ENCODE measurements at regions not wholly inside any gene's neighbourhood (a gene's known extent, or its start where the extent isn't known, plus 50 kb on each side); places are given as distances from the start of the nearest gene placed in this dataset.

GRCh38 chr9:8114826-8115225 lies 315.2 kb upstream of the DMAC1 start:
- Mint-ChIP-seq H3K36me3 (ENCODE audit: insufficient read depth in 2 of 2) (peaks cover 0 to 3% of the 10 kb centered on the region in 2 donors), H3K9me3 (peaks cover 3% of the 10 kb centered on the region in 2 donors), H3K4me1 (ENCODE audit: low read depth) (peaks cover 28% of the 10 kb centered on the region), H3K27ac (peak overlapping the region; percentile 71), H3K4me3 (peak overlapping the region; percentile 41 to 71), H3K27me3 (ENCODE audit: low read depth) (peaks cover 6% of the 10 kb centered on the region)
- ATAC-seq (replicated peaks in 1 of 2), result peak; percentile 79 to 82
- peak; percentile 6 to 8 for DNase-seq

GRCh38 chr9:8106362-8106761 lies 306.8 kb upstream of the DMAC1 start:
- no peak for DNase-seq
- ATAC-seq (replicated peaks in 1 of 2), result no peak
- H3K4me3 Mint-ChIP-seq, result no peak overlapping the region
- H3K27ac Mint-ChIP-seq, result no peak overlapping the region
- H3K9me3 Mint-ChIP-seq, result peaks cover 3 to 6% of the 10 kb centered on the region in 2 donors
- H3K27me3 Mint-ChIP-seq (ENCODE audit: low read depth), result no peaks in the 10 kb centered on the region
- peaks cover 3 to 12% of the 10 kb centered on the region in 2 donors for H3K36me3 Mint-ChIP-seq (ENCODE audit: insufficient read depth in 2 of 2)
- H3K4me1 Mint-ChIP-seq (ENCODE audit: low read depth), result no peaks in the 10 kb centered on the region

GRCh38 chr9:8101607-8102006 lies 302.0 kb upstream of the DMAC1 start:
- peaks cover 5 to 11% of the 10 kb centered on the region in 2 donors for H3K36me3 Mint-ChIP-seq (ENCODE audit: insufficient read depth in 2 of 2)
- no peaks in the 10 kb centered on the region for H3K4me1 Mint-ChIP-seq (ENCODE audit: low read depth)
- DNase-seq (no peak), ATAC-seq (replicated peaks in 1 of 2) (no peak)
- H3K9me3 Mint-ChIP-seq, result peaks cover 10 to 15% of the 10 kb centered on the region in 2 donors
- H3K27ac Mint-ChIP-seq, result no peak overlapping the region
- no peaks in the 10 kb centered on the region for H3K27me3 Mint-ChIP-seq (ENCODE audit: low read depth)
- no peak overlapping the region for H3K4me3 Mint-ChIP-seq

- H3K4me1 Mint-ChIP-seq (ENCODE audit: low read depth), result no peaks in the 10 kb centered on the region
- no peak overlapping the region for H3K27ac Mint-ChIP-seq
- H3K4me3 Mint-ChIP-seq, result no peak overlapping the region
- peaks cover 0 to 2% of the 10 kb centered on the region in 2 donors for H3K36me3 Mint-ChIP-seq (ENCODE audit: insufficient read depth in 2 of 2)
- ATAC-seq (replicated peaks in 1 of 2) (no peak), DNase-seq (no peak)
- no peaks in the 10 kb centered on the region for H3K27me3 Mint-ChIP-seq (ENCODE audit: low read depth)
- H3K9me3 Mint-ChIP-seq, result peaks cover 4 to 11% of the 10 kb centered on the region in 2 donors
Observed at GRCh38 chr9:8096091-8096490, 296.5 kb upstream of the DMAC1 start.

GRCh38 chr9:8095672-8096086 lies 296.1 kb upstream of the DMAC1 start:
- Mint-ChIP-seq H3K27me3 (ENCODE audit: low read depth) (no peaks in the 10 kb centered on the region), H3K9me3 (peaks cover 4 to 8% of the 10 kb centered on the region in 2 donors), H3K4me3 (no peak overlapping the region), H3K4me1 (ENCODE audit: low read depth) (no peaks in the 10 kb centered on the region), H3K27ac (no peak overlapping the region), H3K36me3 (ENCODE audit: insufficient read depth in 2 of 2) (peaks cover 0 to 2% of the 10 kb centered on the region in 2 donors)
- ATAC-seq (replicated peaks in 1 of 2), result no peak
- no peak for DNase-seq

GRCh38 chr9:8088477-8088876 lies 288.9 kb upstream of the DMAC1 start:
- DNase-seq (no peak), ATAC-seq (replicated peaks in 1 of 2) (no peak)
- H3K9me3 Mint-ChIP-seq, result no peaks in the 10 kb centered on the region
- H3K36me3 Mint-ChIP-seq (ENCODE audit: insufficient read depth in 2 of 2), result peaks cover 2% of the 10 kb centered on the region in 2 donors
- no peaks in the 10 kb centered on the region for H3K27me3 Mint-ChIP-seq (ENCODE audit: low read depth)
- no peak overlapping the region for H3K4me3 Mint-ChIP-seq
- H3K4me1 Mint-ChIP-seq (ENCODE audit: low read depth), result no peaks in the 10 kb centered on the region
- no peak overlapping the region for H3K27ac Mint-ChIP-seq

- H3K27me3 Mint-ChIP-seq (ENCODE audit: low read depth), result no peaks in the 10 kb centered on the region
- peaks cover 2 to 4% of the 10 kb centered on the region in 2 donors for H3K36me3 Mint-ChIP-seq (ENCODE audit: insufficient read depth in 2 of 2)
- ATAC-seq (replicated peaks in 1 of 2), result no peak
- no peaks in the 10 kb centered on the region for H3K4me1 Mint-ChIP-seq (ENCODE audit: low read depth)
- H3K9me3 Mint-ChIP-seq, result peaks cover 3 to 10% of the 10 kb centered on the region in 2 donors
- no peak for DNase-seq
- no peak overlapping the region for H3K4me3 Mint-ChIP-seq
- no peak overlapping the region for H3K27ac Mint-ChIP-seq
Observed at GRCh38 chr9:8085986-8086385, 286.4 kb upstream of the DMAC1 start.

- Mint-ChIP-seq H3K4me1 (ENCODE audit: low read depth) (no peaks in the 10 kb centered on the region), H3K9me3 (peaks cover 5 to 12% of the 10 kb centered on the region in 2 donors), H3K36me3 (ENCODE audit: insufficient read depth in 2 of 2) (peaks cover under 1 to 2% of the 10 kb centered on the region in 2 donors), H3K4me3 (no peak overlapping the region), H3K27me3 (ENCODE audit: low read depth) (no peaks in the 10 kb centered on the region), H3K27ac (no peak overlapping the region)
- no peak for ATAC-seq (replicated peaks in 1 of 2)
- DNase-seq, result no peak
Observed at GRCh38 chr9:8078641-8079140, 279.1 kb upstream of the DMAC1 start.

GRCh38 chr9:8074713-8075286 lies 275.2 kb upstream of the DMAC1 start:
- no peaks in the 10 kb centered on the region for H3K27me3 Mint-ChIP-seq (ENCODE audit: low read depth)
- H3K36me3 Mint-ChIP-seq (ENCODE audit: insufficient read depth in 2 of 2), result peaks cover 0 to 2% of the 10 kb centered on the region in 2 donors
- no peak overlapping the region for H3K4me3 Mint-ChIP-seq
- H3K27ac Mint-ChIP-seq, result no peak overlapping the region
- ATAC-seq (replicated peaks in 1 of 2) (no peak), DNase-seq (no peak)
- H3K4me1 Mint-ChIP-seq (ENCODE audit: low read depth), result no peaks in the 10 kb centered on the region
- no peaks in the 10 kb centered on the region for H3K9me3 Mint-ChIP-seq

GRCh38 chr9:8071445-8071798 lies 271.8 kb upstream of the DMAC1 start:
- Mint-ChIP-seq H3K36me3 (ENCODE audit: insufficient read depth in 2 of 2) (peaks cover 0 to 5% of the 10 kb centered on the region in 2 donors), H3K9me3 (peaks cover 0 to 4% of the 10 kb centered on the region in 2 donors), H3K4me1 (ENCODE audit: low read depth) (no peaks in the 10 kb centered on the region), H3K27me3 (ENCODE audit: low read depth) (no peaks in the 10 kb centered on the region), H3K27ac (no peak overlapping the region), H3K4me3 (no peak overlapping the region)
- DNase-seq (no peak), ATAC-seq (replicated peaks in 1 of 2) (no peak)

GRCh38 chr9:8070779-8071444 lies 271.3 kb upstream of the DMAC1 start:
- no peaks in the 10 kb centered on the region for H3K4me1 Mint-ChIP-seq (ENCODE audit: low read depth)
- H3K27ac Mint-ChIP-seq, result no peak overlapping the region
- no peaks in the 10 kb centered on the region for H3K27me3 Mint-ChIP-seq (ENCODE audit: low read depth)

GRCh38 chr9:8062459-8062858 lies 262.9 kb upstream of the DMAC1 start:
- no peak overlapping the region for H3K4me3 Mint-ChIP-seq
- H3K9me3 Mint-ChIP-seq, result peaks cover 5 to 9% of the 10 kb centered on the region in 2 donors
- DNase-seq, result no peak
- no peaks in the 10 kb centered on the region for H3K27me3 Mint-ChIP-seq (ENCODE audit: low read depth)
- ATAC-seq (replicated peaks in 1 of 2), result no peak
- peaks cover 3 to 4% of the 10 kb centered on the region in 2 donors for H3K36me3 Mint-ChIP-seq (ENCODE audit: insufficient read depth in 2 of 2)
- H3K4me1 Mint-ChIP-seq (ENCODE audit: low read depth), result peaks cover 6% of the 10 kb centered on the region
- no peak overlapping the region for H3K27ac Mint-ChIP-seq

More at GRCh38 chr9:8070779-8071444, 271.3 kb upstream of the DMAC1 start:
- peaks cover 0 to 4% of the 10 kb centered on the region in 2 donors for H3K9me3 Mint-ChIP-seq
- no peak overlapping the region for H3K4me3 Mint-ChIP-seq
- H3K36me3 Mint-ChIP-seq (ENCODE audit: insufficient read depth in 2 of 2), result peaks cover 0 to 5% of the 10 kb centered on the region in 2 donors
- DNase-seq (no peak), ATAC-seq (replicated peaks in 1 of 2) (no peak)

GRCh38 chr9:8053501-8053900 lies 253.9 kb upstream of the DMAC1 start:
- ATAC-seq (replicated peaks in 1 of 2), result no peak
- H3K4me3 Mint-ChIP-seq, result no peak overlapping the region
- no peak for DNase-seq
- peaks cover 0 to 6% of the 10 kb centered on the region in 2 donors for H3K36me3 Mint-ChIP-seq (ENCODE audit: insufficient read depth in 2 of 2)
- H3K27ac Mint-ChIP-seq, result no peak overlapping the region
- no peaks in the 10 kb centered on the region for H3K27me3 Mint-ChIP-seq (ENCODE audit: low read depth)
- H3K4me1 Mint-ChIP-seq (ENCODE audit: low read depth), result no peaks in the 10 kb centered on the region
- H3K9me3 Mint-ChIP-seq, result peaks cover 3 to 11% of the 10 kb centered on the region in 2 donors

Measured in activated T-cell treated with anti-CD3 and anti-CD28 coated beads, Interleukin-2, amount 50 U/mL, for 72 hours (primary cell).